ENCODE measurements at regions not wholly inside any gene's neighbourhood (a gene's known extent, or its start where the extent isn't known, plus 50 kb on each side); places are given as distances from the start of the nearest gene placed in this dataset.

GRCh38 chr11:109303342-109303741 lies 118.6 kb upstream of the C11orf87 start:
- Histone ChIP-seq H3K27ac (ENCODE audit: low read depth, low read length, poor library complexity, severe bottlenecking) (no peak overlapping the region), H3K4me1 (ENCODE audit: insufficient read depth, low read length, poor library complexity, severe bottlenecking) (no peaks in the 10 kb centered on the region), H3K4me3 (ENCODE audit: low read depth, low read length, poor library complexity, severe bottlenecking) (no peak overlapping the region), H3K27me3 (replicated peaks; ENCODE audit: insufficient read depth, low read depth, low read length, poor library complexity) (peaks cover 6% of the 10 kb centered on the region), H3K9me3 (ENCODE audit: low read depth, low read length, poor library complexity, severe bottlenecking) (no peaks in the 10 kb centered on the region), H3K36me3 (ENCODE audit: insufficient read depth, low read length, poor library complexity, severe bottlenecking) (no peaks in the 10 kb centered on the region)
- intact Hi-C loops (cut with micrococcal nuclease; ENCODE audit: unreplicated experiment): no loop called here
- ChIA-PET POLR2A (ENCODE audit: low non-redundant PET) (no interaction called here), CTCF (no interaction called here)
- DNase-seq (ENCODE audit: low spot score): no peak
- TF ChIP-seq EZH2 (IDR thresholded peaks at IDR 0.05; ENCODE audit: borderline replicate concordance, low read depth, low read length, poor library complexity, severe bottlenecking) (no peak), CTCF (conservative IDR thresholded peaks at IDR 0.05; ENCODE audit: low read depth, low read length) (no peak)
- no TSS peak for BruUV-seq (replicated peaks)

- intact Hi-C loops (cut with micrococcal nuclease; ENCODE audit: unreplicated experiment): no loop called here
- DNase-seq (ENCODE audit: low spot score): no peak
- Histone ChIP-seq H3K27ac (ENCODE audit: low read depth, low read length, poor library complexity, severe bottlenecking) (no peak overlapping the region), H3K4me3 (ENCODE audit: low read depth, low read length, poor library complexity, severe bottlenecking) (no peak overlapping the region), H3K36me3 (ENCODE audit: insufficient read depth, low read length, poor library complexity, severe bottlenecking) (no peaks in the 10 kb centered on the region), H3K4me1 (ENCODE audit: insufficient read depth, low read length, poor library complexity, severe bottlenecking) (no peaks in the 10 kb centered on the region), H3K9me3 (ENCODE audit: low read depth, low read length, poor library complexity, severe bottlenecking) (no peaks in the 10 kb centered on the region), H3K27me3 (replicated peaks; ENCODE audit: insufficient read depth, low read depth, low read length, poor library complexity) (peaks cover 6% of the 10 kb centered on the region)
- TF ChIP-seq CTCF (conservative IDR thresholded peaks at IDR 0.05; ENCODE audit: low read depth, low read length): no peak
- no peak for TF ChIP-seq EZH2 (IDR thresholded peaks at IDR 0.05; ENCODE audit: borderline replicate concordance, low read depth, low read length, poor library complexity, severe bottlenecking)
- ChIA-PET POLR2A (ENCODE audit: low non-redundant PET) (no interaction called here), CTCF (no interaction called here)
- no TSS peak for BruUV-seq (replicated peaks)
Measured at GRCh38 chr11:109304159-109304558, 117.8 kb upstream of the C11orf87 start.

GRCh38 chr11:109305009-109305408 lies 117.0 kb upstream of the C11orf87 start:
- POLR2A ChIA-PET (ENCODE audit: low non-redundant PET): no interaction called here
- DNase-seq (ENCODE audit: low spot score): no peak
- Histone ChIP-seq H3K9me3 (ENCODE audit: low read depth, low read length, poor library complexity, severe bottlenecking) (no peaks in the 10 kb centered on the region), H3K27ac (ENCODE audit: low read depth, low read length, poor library complexity, severe bottlenecking) (no peak overlapping the region), H3K36me3 (ENCODE audit: insufficient read depth, low read length, poor library complexity, severe bottlenecking) (no peaks in the 10 kb centered on the region), H3K27me3 (replicated peaks; ENCODE audit: insufficient read depth, low read depth, low read length, poor library complexity) (peaks cover 6% of the 10 kb centered on the region), H3K4me3 (ENCODE audit: low read depth, low read length, poor library complexity, severe bottlenecking) (no peak overlapping the region), H3K4me1 (ENCODE audit: insufficient read depth, low read length, poor library complexity, severe bottlenecking) (no peaks in the 10 kb centered on the region)
- intact Hi-C loops (cut with micrococcal nuclease; ENCODE audit: unreplicated experiment): no loop called here
- BruUV-seq (replicated peaks): no TSS peak
- CTCF ChIA-PET: no interaction called here
- no peak for TF ChIP-seq CTCF (conservative IDR thresholded peaks at IDR 0.05; ENCODE audit: low read depth, low read length)
- TF ChIP-seq EZH2 (IDR thresholded peaks at IDR 0.05; ENCODE audit: borderline replicate concordance, low read depth, low read length, poor library complexity, severe bottlenecking): no peak

Data from A673 (cell line).